NCI-H82 (cell line): ENCODE measurements at regions not wholly inside any gene's neighbourhood (a gene's known extent, or its start where the extent isn't known, plus 50 kb on each side); places are given as distances from the start of the nearest gene placed in this dataset.
"Not testable (repeated sequence)": the region's sequence is repeated elsewhere in the genome, so short reads cannot be mapped to it uniquely, and the experiment has no call there.

Source experiments
- DNase-seq: peaks from one replicate; lab custom pipeline; 2025; lab: John Stamatoyannopoulos, UW

DNA sequence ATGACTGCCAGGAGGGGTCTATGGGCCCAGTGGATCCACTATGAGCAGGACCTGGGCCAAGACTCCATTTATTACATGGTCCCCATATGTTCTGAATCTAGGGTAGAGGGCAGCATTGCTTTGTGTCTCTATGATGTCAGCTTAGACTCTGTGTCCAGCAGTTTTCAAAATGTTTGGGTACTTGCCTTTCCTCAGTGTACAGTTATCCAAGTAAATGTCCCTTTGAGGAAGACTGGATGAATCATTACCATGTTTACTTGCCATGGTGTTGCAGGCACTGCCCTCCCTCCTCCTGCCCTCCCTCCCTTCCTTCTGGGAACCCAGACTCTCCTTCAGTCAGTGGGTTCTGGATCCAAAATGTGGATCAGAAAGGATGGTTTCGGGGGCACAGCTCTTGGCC, 108.6 kb downstream of the NRN1 start:
- DNase-seq, result no peak

DNA sequence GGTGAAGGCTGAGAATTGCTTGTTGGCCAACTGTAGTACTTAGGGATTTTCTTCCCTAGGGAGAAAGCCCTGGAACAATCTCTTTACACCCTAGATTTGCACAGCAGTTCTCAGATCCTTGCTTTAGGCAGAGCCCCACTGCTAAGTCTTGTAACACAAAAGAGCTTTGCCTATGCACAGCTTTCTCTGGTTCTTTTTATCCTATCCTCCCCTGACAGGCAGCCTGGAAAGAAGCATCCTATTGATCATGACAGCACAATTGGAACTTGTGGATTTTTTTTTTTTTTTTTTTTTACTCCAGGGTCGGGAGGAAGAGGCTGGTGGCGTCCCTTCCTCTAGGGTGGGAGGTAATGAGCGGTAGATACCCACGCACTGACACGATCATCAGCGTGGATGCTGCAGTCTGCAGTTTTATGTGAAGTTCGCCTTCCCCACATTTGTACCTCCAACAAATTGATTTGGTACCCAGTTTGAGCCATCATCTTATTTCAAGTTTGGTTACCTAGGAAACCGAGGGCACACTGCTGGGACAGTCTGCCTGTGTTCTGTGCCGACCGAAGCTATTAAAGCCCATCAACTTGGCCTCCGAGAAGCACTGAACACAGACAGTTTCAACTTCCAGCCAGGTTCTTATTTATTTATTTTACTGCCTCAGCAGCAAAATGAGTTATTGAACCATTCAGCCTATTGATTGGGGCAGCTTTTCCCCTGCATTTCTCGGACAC, 110.1 kb downstream of the NRN1 start:
- DNase-seq, result no peak

DNA sequence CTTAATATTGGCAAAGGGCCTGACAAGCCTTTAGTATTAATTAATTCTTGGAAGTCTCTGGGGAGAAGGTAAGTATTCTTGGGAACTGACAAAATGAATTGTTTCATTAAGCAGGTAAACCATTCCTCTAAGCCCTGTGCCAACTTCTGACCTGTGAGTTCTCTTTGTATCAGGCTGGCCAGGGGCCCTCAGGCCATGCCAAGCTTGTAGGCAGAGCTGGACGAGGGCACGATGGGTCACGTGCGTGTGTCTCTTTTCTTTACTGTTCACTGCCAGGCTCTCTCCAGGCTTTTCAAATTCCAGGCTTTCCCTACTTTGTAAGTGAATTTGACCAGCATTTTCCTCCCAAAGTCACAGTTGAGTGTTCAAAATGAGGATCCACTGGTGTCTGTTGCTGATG, 112.4 kb downstream of the NRN1 start:
- no peak for DNase-seq

DNA sequence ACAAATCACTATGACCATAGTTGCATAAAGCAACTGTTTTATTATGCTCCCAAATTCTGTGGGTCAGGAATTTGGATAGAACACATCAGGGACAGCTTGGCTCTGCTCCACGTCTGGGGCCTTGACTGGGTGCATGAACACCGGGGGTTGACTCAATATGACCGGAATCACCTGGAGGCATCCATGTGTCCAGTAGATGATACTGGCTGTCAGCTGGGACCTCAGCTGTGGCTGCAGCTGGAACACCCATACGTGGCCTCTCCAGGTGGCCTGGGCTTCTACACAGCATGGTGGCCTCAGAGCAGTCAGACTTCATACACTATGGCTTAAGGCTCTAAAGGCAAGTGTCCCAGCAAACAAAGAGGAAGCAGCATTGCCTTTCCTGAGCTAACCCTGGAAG, 113.4 kb downstream of the NRN1 start:
- no peak for DNase-seq

DNA sequence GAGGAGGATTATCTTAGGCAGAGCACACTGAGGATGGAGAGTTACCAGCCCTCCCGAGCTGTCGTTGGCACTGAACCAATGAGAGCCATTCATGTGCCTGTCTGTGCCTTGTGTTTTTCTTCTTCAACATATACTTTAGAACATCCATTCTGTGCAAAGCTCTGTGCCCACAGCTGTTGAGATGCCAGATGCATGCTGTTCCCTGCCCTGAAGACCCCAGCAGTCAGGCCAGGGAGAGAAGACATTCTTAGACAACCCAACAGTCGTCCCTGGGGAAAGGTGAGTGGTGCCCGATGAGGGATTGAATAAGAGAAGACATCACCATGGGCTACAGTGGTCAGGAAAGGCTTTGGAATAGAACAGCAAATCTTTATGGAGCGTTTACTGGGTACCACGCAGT, 114.1 kb downstream of the NRN1 start:
- DNase-seq, result no peak

DNA sequence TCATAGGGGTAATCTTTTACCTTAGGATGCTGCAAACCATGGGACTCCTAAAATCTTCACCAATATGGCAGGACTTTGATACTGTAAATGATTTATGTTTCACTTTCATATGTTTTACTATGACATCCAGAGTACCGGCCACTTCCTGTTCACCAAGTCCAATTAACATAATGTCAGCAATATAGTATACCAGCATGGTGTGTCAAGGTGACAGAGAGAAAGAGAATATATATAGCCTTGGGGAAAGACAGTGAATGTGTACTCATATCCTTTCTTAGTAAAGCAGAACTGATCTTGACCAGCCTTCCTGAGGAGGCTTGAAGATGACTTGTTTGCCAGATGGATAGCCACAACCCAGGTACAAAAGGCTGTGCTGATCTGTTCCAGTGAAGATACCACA, 127.9 kb downstream of the NRN1 start:
- DNase-seq, result no peak

DNA sequence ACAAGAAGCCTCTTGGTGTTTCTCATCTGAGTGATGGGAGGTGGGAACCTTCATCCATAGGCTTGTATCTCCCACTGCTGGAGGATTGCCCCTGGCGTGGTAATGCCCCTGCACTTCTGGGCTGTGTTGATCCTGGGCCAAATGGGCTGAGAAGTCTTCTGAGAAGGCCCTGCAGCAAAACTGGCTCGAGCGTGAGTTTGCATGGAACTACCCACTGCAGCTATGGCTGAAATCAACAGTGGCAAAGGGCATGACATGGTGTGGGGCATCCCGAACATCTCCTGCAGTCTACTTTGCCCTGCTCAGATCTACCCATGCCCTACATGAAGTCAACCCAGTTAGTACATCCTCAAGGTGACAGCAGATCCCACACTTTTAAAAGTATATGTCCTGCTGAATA, 130.6 kb downstream of the NRN1 start:
- no peak for DNase-seq

DNA sequence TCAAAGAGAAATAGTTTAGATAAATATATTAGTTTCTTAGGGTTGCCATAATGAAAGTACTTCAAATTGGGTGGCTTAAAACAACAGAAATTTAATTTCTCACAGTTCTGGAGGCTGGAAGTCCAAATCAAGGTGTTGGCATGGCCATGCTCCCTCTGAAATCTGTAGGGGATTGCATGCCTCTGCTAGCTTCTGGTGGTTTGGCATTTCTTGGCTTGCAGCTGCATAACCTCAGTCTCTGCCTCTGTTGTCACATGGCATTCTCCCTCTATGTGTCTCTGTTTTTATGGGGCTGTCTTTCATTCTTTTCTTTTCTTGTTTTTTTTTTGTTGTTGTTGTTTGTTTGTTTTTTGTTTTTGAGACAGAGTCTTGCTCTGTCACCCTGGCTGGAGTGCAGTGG, 132.7 kb downstream of the NRN1 start:
- not testable (repeated sequence) for DNase-seq

DNA sequence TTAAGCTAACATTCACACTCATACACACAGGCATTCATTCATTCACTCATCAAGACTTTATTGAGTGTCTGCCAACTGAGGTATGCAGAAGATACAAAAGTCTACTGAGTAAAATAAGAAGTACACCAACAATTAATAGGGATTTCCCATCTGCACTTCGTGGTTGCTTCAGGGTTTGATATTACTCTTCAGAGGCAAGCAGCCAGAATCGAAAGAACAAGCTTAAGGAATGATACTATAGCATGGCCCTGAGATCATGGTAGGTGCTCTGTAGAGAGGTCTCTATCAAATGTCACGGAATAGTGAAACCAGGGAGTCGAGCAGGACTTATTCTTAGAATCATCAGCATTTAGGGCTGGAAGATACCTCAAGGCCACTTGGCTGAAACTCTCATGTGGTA, 135.4 kb downstream of the NRN1 start:
- DNase-seq, result no peak

DNA sequence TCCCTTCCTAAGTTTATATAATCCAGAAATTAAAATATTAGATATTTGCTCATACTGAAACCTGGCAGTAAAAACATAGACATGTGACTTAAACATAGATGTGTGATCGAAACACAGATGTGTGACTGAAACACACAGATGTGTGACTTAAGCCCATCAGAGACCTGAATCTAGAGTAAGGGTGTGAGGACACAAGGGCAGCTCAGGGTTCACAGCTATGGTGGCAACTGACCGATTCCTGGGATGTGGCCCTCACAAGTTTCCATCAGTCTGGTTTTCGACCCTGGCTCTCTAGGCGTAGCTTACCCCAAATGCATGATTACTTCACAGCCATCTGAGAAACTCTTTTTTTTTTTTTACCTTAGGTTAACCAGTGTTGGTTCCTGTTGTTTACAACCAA, 137.0 kb downstream of the NRN1 start:
- DNase-seq, result no peak

DNA sequence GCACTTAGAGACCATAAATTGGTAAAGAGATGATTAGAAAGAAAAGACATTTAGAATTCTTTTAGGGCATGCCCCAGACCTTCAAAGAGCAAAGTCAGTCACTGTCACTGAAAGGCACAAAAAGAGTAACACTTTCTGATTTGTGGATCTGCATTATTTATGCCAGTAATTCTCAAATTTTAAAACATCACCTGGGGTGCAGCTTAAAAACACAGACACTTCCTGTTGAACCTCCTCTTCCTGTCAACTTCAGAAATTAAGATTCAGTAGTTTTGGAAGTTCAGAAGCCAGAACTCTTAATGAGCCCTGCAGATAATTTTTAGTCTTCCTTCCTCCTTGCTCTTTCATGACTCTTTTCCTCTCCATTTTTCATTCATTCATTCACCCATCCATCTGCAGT, 137.5 kb downstream of the NRN1 start:
- no peak for DNase-seq

DNA sequence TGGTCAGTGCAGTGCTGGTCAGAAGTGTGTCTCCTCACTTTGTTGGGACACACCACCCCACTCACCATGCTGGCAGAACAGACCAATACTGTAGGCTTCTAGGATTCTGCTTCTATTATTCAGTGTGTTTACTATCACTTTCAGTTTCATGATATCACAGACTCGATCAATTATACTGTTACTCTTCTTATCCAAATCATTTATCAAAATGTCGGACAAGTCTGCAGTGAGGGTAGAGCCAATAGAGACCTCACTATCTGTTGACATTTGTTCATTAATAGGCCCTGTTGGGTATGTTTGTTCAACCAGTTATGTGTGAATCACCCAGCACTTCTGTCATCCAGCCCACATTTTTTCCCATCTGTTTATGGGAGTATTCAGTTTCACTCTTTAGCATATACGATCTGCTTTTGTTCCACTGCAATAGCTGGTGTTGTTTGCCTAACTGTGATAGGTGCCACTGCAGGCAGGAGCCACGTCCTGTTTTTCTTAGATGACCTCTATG, 140.1 kb downstream of the NRN1 start:
- no peak for DNase-seq

DNA sequence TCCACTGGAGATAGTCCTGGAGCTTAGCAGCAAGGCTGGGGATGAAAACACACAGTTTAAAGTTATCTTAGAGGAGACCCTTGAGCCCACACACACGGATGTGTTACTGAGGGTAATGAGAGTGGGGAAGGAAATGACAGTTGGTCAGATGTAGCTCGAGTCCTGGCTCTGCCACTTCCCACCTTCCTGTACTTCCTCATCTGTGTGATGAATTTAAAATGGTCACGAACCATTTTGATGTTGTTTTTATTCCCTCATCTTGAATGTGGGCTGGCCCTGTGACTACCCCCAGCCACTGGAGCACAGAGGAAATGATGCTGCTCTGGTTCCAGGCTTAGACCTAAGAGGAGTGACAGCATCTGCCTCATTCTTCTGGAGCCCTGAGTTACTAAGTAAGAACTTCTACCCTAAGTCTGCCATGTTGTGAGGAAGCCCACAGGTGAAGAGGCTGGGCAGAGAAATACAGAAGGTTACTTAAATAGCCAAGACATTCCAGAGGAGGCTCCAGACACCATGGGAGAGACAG, 141.2 kb downstream of the NRN1 start:
- DNase-seq, result no peak

DNA sequence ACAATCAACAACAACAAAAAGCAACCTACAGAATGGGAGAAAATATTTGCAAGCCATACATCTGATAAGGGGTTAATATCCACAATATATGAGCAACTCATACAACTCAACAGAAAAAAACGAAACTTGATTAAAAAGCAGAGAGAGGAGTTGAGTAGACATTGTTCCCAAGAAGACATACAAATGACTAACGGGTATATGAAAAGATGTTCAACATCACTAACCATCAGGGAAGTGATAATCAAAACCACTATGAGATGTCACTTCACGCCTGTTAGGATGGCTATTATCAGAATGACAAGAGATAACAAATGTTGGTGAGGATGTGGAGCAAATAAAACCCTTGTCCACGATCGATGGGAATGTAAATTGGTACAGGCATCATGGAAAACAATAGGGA, 145.9 kb downstream of the NRN1 start:
- no peak for DNase-seq

DNA sequence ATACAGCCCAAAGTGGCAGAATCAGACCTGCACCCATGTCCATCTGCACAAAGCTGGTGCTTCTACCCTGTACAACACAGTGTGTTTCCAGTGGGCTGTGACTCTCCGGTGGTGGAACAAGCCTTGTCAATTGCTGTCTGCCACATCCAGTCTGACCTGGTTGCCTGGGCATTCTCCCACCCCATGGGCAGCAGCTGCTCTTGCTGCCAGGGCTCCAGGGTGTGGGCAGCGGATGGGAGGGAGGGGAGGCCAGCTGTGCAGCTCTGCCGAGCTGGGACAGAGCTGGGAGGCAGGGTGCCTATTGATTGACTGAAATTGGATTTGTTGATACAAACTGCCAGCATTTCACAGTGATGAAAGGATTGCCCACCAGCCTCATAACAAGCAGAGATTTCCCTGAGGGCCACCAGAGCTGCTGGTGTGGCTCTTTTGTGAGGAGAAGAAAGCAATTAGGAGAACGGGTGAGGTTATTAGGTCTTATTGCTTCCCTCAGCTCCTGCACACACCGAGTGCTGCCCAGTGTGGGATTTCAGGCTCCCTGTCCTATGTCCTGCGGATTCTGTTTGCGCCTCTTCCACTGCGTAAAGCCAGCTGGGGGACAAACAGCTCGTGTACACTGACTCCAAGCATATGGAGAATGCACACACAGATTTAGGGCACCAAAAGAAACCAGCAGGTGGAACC, 150.8 kb downstream of the NRN1 start:
- peak; percentile 89 for DNase-seq

DNA sequence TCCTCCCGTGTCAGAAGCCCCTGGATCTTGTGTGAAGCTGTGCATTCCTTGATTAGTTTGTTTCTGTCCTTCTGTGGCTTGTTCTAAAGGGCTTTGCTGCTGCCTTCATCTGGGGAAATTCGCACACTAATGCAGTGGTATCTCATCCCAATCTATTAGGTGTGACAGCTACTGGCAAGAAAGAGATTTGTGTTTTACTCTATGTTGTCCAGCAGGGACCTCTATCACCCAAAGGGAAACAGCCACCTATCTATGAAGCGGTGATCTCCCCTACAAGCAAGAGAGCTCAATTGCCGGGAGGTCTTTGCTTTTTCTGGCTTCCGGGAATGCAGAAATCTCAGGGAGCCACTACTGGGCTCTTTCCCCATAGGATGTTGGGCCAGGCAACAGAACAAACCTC, 151.8 kb downstream of the NRN1 start:
- no peak for DNase-seq

DNA sequence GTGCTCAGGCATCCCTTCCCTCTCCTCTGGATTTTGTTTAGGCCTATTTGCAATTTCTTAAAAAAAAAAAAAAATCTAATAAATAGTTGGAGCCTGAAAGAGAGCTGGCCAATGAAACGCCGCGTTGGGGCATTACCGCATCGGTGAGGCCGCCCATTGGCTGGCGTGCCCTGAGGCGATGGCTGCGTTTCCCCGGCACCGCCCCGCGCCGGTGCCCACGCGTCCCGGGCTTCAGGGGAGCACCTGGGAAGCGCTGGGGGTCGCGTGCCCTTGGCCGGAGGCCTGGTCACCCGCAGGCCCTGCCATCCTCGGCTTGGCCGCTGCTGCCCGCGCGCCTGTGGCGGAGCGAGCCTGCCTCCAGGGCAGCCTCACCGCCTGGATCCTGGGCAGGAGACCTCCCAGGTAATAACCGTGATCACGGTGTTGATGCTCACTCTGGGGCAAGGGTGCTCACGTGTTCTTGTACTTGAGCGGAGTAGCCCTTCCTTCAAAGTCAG, 155.4 kb downstream of the NRN1 start:
- no peak for DNase-seq

DNA sequence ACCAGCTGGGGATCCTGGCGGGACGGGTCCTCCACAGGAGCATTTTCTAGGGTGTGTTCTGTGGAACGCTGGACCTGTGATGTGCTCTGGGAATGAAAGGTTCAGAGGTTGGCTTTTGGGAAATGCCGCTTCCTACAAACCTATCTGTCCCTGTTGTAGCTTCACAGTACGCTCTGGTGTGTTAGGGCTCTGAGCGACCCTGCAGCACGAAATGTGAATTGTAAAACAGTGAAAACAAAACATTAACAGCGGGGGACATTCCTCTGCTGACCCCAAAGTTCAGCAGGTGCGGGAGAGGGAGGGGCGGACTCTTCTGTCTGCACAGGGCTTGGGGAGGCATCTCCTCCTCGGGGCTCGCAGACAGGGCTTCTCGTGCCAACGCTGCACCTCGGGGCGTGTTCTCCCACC, 155.9 kb downstream of the NRN1 start:
- DNase-seq, result no peak

DNA sequence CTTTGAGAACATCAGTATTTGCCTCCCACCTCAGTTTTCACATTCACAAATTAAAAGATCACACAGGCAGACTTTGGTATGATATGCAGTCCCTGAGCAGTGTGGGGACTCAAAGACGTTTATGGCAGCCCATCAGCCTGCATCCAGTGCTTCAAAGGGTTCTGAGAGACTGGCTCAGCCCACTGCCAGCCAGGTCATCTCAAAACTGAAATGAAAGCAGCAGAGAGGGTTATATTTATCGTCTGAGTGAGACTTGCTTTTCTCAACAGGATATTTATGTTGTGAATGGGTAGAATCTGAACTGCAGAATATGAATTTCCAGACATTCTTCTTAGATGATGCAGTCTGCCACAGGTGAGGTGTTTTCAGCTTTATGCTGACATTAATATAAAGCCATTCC, 159.8 kb downstream of the NRN1 start:
- DNase-seq, result no peak

DNA sequence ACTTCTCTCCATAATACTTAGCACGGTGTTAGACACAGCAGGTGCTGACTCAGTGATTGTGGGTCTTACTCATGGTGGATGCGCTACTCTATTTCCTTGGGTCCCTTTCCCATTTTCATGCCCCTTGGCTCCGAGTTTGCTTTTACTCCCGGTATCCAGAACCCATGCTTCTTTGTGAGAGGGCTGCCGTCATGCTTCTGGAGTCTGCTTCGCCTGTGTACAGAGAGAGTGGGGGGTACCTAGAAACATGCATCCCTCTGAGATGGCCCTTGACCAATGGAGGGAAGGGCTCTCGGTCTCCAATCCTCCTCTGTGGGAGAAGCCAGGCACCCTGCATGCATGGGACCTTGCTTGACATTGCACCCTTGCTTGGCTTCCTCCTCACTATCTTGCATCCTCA, 160.4 kb downstream of the NRN1 start:
- DNase-seq, result no peak

DNA sequence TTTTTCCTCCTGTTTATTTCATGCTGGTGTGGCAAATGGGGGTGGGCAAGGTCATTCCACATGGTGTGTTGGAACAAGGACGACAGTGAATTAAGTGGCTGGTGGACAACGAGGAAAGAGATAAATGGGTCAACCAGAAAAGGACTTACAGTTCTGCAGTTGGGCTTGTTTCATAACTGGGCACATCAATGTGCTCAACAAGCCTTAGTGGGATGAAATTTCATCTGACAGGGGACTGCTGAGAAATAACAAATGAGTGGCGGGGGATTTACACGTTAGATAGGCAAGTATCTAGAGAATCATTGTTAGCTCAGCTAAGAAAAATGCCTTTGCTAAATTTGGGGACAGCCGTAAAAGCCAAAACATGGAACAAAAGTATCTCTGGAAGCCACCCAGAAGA, 163.6 kb downstream of the NRN1 start:
- no peak for DNase-seq

DNA sequence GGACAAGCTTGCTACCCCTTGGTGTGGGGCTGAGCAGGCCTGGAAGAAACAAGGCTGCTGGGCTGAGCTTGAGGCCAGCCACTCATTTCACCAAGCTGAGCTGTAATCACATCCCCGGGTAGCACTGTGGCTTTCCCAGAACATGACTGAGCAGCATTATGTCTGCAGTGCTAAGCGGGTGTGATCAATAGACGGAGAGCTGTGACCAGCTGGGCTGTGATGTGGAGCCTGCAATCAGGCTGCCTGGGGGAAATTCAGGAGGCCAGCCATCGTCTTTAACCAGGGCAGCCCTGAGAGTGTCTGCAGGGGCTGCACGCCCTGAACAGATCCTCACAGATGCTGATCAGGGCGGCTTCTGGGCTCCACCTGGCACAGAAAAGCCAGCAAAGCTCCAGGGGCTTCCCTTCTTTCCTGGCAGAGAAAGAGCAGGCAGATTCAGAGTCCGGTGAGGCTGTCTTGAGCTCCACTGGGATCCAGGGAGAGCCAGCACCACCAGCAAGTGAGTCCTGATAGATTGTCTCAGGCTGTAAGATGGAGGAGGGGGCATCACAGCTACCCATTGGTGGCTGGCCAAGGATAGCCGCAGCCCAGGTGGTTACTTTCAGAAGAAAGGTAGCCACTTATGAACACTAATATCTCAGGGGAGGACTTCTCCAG, 165.9 kb downstream of the NRN1 start:
- peak; percentile 9 for DNase-seq
